ENCODE measurements at regions not wholly inside any gene's neighbourhood (a gene's known extent, or its start where the extent isn't known, plus 50 kb on each side); places are given as distances from the start of the nearest gene placed in this dataset.

DNA sequence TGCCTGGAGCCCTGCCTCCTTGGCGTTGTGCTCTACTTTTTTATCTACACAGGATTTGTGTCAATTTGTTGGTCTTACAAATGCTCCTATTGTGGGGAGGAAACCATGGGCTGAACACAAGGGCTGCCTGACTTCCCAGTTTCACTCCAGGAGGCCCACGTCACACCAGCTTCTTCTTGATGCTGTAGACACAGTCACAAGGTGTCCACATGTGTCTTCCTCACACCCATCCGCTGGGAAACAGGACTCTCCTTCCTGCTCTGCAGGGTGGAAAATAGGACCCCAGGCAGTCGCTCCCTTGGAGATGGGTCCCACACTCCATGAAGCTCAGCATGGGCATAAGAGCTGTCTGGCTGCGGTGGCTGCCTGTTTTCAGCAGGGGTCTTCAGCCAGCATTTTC lies 468.2 kb downstream of the EPHA4 start:
- H3K4me3 ChIP-seq (ENCODE audit: low read depth, low read length): no peak overlapping the region
- H3K27me3 ChIP-seq (ENCODE audit: control insufficient read depth, insufficient read depth, low read length): no peaks in the 10 kb centered on the region
- DNase-seq (ENCODE audit: low read depth): no peak
- H3K36me3 ChIP-seq (ENCODE audit: control insufficient read depth, insufficient read depth, low read length): no peaks in the 10 kb centered on the region
- TF ChIP-seq, protein P1, sequence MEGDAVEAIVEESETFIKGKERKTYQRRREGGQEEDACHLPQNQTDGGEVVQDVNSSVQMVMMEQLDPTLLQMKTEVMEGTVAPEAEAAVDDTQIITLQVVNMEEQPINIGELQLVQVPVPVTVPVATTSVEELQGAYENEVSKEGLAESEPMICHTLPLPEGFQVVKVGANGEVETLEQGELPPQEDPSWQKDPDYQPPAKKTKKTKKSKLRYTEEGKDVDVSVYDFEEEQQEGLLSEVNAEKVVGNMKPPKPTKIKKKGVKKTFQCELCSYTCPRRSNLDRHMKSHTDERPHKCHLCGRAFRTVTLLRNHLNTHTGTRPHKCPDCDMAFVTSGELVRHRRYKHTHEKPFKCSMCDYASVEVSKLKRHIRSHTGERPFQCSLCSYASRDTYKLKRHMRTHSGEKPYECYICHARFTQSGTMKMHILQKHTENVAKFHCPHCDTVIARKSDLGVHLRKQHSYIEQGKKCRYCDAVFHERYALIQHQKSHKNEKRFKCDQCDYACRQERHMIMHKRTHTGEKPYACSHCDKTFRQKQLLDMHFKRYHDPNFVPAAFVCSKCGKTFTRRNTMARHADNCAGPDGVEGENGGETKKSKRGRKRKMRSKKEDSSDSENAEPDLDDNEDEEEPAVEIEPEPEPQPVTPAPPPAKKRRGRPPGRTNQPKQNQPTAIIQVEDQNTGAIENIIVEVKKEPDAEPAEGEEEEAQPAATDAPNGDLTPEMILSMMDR (IDR thresholded peaks at IDR 0.05; ENCODE audit: insufficient read depth, low read length, poor library complexity, severe bottlenecking): no peak

DNA sequence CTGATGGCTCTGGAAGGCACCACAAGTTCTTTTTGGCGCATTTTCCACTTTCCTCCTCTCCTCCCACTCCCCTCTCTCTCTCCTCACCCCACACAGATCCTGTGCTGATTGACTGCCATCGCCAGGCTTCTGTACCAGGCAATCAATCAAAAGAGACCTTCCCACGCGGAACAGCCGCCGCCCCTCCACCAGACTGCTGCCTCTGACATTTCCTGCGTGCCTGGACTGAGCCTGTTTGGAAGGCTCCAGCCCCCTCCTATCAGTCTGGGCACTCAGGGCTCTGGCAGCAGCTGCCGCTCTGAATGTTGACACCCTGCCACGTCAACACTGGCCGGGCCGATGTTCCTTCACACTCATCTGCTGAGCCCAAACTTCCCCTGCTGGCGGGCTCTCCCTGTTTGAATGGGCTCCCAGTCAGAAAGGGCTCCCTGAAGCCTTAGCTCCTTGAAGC lies 467.7 kb downstream of the EPHA4 start:
- no peak overlapping the region for H3K4me3 ChIP-seq (ENCODE audit: low read depth, low read length)
- DNase-seq (ENCODE audit: low read depth): no peak
- H3K36me3 ChIP-seq (ENCODE audit: control insufficient read depth, insufficient read depth, low read length): no peaks in the 10 kb centered on the region
- no peaks in the 10 kb centered on the region for H3K27me3 ChIP-seq (ENCODE audit: control insufficient read depth, insufficient read depth, low read length)
- TF ChIP-seq, protein P1 (IDR thresholded peaks at IDR 0.05; ENCODE audit: insufficient read depth, low read length, poor library complexity, severe bottlenecking): no peak

DNA sequence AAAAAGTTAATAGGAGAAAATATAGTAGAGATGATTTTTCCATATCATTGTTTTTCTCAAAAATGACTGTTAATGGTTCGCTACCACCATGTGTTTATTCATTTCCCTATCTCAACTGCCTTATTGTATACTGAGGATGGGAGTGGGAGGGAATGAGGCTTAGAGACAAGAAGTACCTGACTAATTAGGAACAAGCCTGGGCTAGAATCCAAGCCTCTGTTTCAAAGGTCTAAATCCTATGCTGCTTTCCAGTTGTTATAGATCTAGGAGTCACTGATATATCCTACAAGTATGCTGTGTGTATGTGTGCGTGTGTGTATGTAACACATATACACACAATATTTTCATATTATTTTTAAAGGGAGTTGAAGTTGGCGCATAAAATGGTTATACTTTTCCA lies 465.9 kb downstream of the EPHA4 start:
- DNase-seq (ENCODE audit: low read depth): no peak
- TF ChIP-seq, protein P1 (IDR thresholded peaks at IDR 0.05; ENCODE audit: insufficient read depth, low read length, poor library complexity, severe bottlenecking): no peak
- no peaks in the 10 kb centered on the region for H3K27me3 ChIP-seq (ENCODE audit: control insufficient read depth, insufficient read depth, low read length)
- H3K4me3 ChIP-seq (ENCODE audit: low read depth, low read length): no peak overlapping the region
- H3K36me3 ChIP-seq (ENCODE audit: control insufficient read depth, insufficient read depth, low read length): no peaks in the 10 kb centered on the region

DNA sequence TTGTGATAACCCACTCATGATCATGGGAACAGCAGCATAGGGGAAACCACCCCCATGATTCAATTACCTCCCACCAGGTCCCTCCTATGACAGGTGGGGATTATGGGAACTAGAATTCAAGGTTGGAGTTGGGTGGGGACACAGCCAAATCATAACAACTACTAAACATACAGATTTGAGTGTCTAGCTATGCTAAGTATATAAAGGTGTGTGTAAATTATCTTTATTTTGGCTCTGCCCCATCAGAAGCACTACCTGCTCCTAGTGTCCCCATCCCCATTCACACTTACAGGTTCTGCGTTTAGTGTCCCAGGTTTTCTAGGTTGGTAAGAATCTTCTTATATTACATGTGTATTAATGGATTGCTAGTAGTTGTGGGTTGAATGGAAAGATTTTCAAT lies 464.7 kb downstream of the EPHA4 start:
- Histone ChIP-seq H3K36me3 (ENCODE audit: control insufficient read depth, insufficient read depth, low read length) (no peaks in the 10 kb centered on the region), H3K4me3 (ENCODE audit: low read depth, low read length) (no peak overlapping the region), H3K27me3 (ENCODE audit: control insufficient read depth, insufficient read depth, low read length) (no peaks in the 10 kb centered on the region)
- TF ChIP-seq, protein P1 (IDR thresholded peaks at IDR 0.05; ENCODE audit: insufficient read depth, low read length, poor library complexity, severe bottlenecking): no peak
- no peak for DNase-seq (ENCODE audit: low read depth)

DNA sequence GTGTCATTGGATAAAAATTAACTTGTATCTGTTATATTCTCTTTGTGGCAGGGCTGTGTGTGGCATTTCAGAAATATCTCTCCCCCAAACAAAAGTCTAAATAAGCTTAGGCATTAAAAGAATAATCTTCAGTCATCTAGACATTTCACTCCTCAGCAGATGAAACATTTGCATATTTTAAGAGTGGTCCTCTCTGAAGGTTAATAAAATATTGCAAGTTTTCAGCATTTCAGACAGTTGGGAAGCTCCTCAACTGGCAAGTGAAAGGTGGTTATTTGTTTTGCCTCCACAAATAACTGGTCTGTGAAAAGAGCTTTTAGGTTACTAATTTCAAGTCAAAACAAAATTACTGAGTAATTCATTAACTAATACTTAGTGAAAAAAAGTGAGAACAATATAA lies 462.6 kb downstream of the EPHA4 start:
- TF ChIP-seq, protein P1 (IDR thresholded peaks at IDR 0.05; ENCODE audit: insufficient read depth, low read length, poor library complexity, severe bottlenecking): no peak
- Histone ChIP-seq H3K4me3 (ENCODE audit: low read depth, low read length) (no peak overlapping the region), H3K36me3 (ENCODE audit: control insufficient read depth, insufficient read depth, low read length) (no peaks in the 10 kb centered on the region), H3K27me3 (ENCODE audit: control insufficient read depth, insufficient read depth, low read length) (no peaks in the 10 kb centered on the region)
- no peak for DNase-seq (ENCODE audit: low read depth)

DNA sequence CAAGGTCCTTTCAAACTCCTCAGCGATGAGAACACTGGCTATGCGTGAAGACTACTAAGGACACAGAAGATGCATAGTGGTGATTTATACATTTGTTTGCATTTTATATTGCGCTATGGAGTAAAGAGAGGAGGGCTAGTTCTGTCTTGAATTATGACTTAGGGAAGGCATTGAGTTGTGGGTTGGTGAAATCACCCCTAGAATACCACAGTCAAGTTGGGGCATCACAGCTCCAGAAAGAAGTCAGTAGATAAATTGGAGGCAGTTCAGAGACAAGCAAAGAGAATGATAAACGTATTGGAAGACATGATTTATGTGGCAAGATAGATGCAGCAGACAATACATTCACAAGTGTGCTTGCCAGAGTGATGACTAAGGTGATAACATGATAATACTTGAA lies 460.4 kb downstream of the EPHA4 start:
- no peaks in the 10 kb centered on the region for H3K27me3 ChIP-seq (ENCODE audit: control insufficient read depth, insufficient read depth, low read length)
- H3K4me3 ChIP-seq (ENCODE audit: low read depth, low read length): no peak overlapping the region
- TF ChIP-seq, protein P1 (IDR thresholded peaks at IDR 0.05; ENCODE audit: insufficient read depth, low read length, poor library complexity, severe bottlenecking): no peak
- DNase-seq (ENCODE audit: low read depth): no peak
- H3K36me3 ChIP-seq (ENCODE audit: control insufficient read depth, insufficient read depth, low read length): no peaks in the 10 kb centered on the region

Data from kidney epithelial cell (primary cell).